ENCODE measurements at regions not wholly inside any gene's neighbourhood (a gene's known extent, or its start where the extent isn't known, plus 50 kb on each side); places are given as distances from the start of the nearest gene placed in this dataset.

DNA sequence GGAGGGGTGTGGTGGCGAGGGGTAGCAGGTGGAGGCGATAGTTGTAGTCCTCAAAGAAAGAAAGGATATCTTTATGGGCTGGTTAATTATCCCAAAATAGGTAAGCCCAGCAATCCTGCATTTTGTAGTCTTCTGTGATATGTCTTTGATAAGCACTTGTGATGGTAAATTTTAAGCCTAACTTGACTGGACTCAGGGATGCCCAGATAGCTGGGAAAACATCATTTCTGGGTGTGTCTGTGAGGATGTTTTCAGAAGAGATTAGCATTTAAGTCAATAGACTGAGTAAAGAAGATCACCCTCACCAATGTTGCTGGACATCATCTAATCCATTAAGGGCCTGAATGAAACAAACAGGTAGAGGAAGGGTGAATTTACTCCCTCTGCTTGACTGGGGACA is 124.8 kb upstream of the RIPOR2 start:
- Histone ChIP-seq H4K91ac (ENCODE audit: insufficient read depth, low read depth, low read length) (no peak overlapping the region), H3K4me1 (ENCODE audit: control insufficient read depth, insufficient read depth, low read length) (peaks cover 17% of the 10 kb centered on the region), H2BK20ac (ENCODE audit: low read depth, low read length) (no peak overlapping the region), H2AK5ac (ENCODE audit: low read depth, low read length) (peak overlapping the region; percentile 51; the same call in 1 of the 2 replicates), H3K23ac (ENCODE audit: low read depth, low read length) (no peak overlapping the region), H3K79me1 (ENCODE audit: low read depth in 1 of 2, low read length in 2 of 2) (no peaks in the 10 kb centered on the region), H3K27ac (ENCODE audit: insufficient read depth, low read length) (no peak overlapping the region), H4K8ac (ENCODE audit: low read depth in 2 of 2, low read length in 2 of 2) (no peak overlapping the region), H2BK15ac (ENCODE audit: low read depth, low read length) (no peak overlapping the region), H2AK9ac (replicated peaks; ENCODE audit: low read depth, low read length, poor library complexity) (no peak overlapping the region), H4K20me1 (ENCODE audit: insufficient read depth, low read length) (no peaks in the 10 kb centered on the region), H3K56ac (ENCODE audit: extremely low read depth, insufficient read depth, low read length) (no peak overlapping the region), H3K9ac (ENCODE audit: low read depth, low read length) (no peak overlapping the region), H3K18ac (ENCODE audit: low read depth, low read length) (no peak overlapping the region), H2BK5ac (ENCODE audit: low read depth, low read length, poor library complexity, severe bottlenecking) (peak overlapping the region; percentile 29), H3K14ac (replicated peaks; ENCODE audit: low read depth, low read length) (no peak overlapping the region), H3K4me2 (ENCODE audit: low read depth, low read length) (no peak overlapping the region), H3K9me1 (ENCODE audit: insufficient read depth, low read length) (peaks cover 12% of the 10 kb centered on the region; the same call in 1 of the 2 replicates), H3K4me3 (ENCODE audit: insufficient read depth, low read depth, low read length) (no peak overlapping the region), H4K5ac (ENCODE audit: low read depth, low read length) (no peak overlapping the region), H3K9me3 (ENCODE audit: control insufficient read depth, insufficient read depth, low read length) (no peaks in the 10 kb centered on the region), H3K36me3 (ENCODE audit: control insufficient read depth, insufficient read depth, low read length) (no peaks in the 10 kb centered on the region), H2AFZ (replicated peaks; ENCODE audit: low read length, poor library complexity) (no peak overlapping the region), H3K27me3 (ENCODE audit: control insufficient read depth, insufficient read depth, low read length) (no peaks in the 10 kb centered on the region), H3K4ac (ENCODE audit: low read depth, low read length) (no peak overlapping the region), H2BK120ac (ENCODE audit: low read depth, low read length) (no peak overlapping the region)
- ChIA-PET POLR2A (ENCODE audit: unreplicated experiment) (no interaction called here), CTCF (no interaction called here)
- in situ Hi-C loops (cut with MboI; ENCODE audit: low sequenced_read_pairs), result loop anchor here (5.0 to 10.0 kb wide), 2 partner anchors 203 to 476 kb away; no protein-coding TSS in a partner anchor
- BruUV-seq (replicated peaks), result no TSS peak
- intact Hi-C loops (cut with micrococcal nuclease), result no loop called here
- WGBS, 2 experiments (ENCODE audit: extremely low coverage in 2 of 2, insufficient read length in 1 of 2), result 93% methylated on average over 2 of the region's 2 CpGs; no CpG with 5 or more reads in 1 of the 2 experiments
- DNase-seq (no peak), ATAC-seq (ENCODE audit: low read depth) (no peak)
- TF ChIP-seq FOS (IDR thresholded peaks at IDR 0.05; ENCODE audit: low read depth, low read length), result no peak
- TF ChIP-seq, protein P1, sequence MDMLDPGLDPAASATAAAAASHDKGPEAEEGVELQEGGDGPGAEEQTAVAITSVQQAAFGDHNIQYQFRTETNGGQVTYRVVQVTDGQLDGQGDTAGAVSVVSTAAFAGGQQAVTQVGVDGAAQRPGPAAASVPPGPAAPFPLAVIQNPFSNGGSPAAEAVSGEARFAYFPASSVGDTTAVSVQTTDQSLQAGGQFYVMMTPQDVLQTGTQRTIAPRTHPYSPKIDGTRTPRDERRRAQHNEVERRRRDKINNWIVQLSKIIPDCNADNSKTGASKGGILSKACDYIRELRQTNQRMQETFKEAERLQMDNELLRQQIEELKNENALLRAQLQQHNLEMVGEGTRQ (IDR thresholded peaks at IDR 0.05; ENCODE audit: low read depth, low read length), result no peak
- no peak for TF ChIP-seq MXI1 (IDR thresholded peaks at IDR 0.05; ENCODE audit: borderline replicate concordance, low read depth, low read length)
- TF ChIP-seq, protein P2, sequence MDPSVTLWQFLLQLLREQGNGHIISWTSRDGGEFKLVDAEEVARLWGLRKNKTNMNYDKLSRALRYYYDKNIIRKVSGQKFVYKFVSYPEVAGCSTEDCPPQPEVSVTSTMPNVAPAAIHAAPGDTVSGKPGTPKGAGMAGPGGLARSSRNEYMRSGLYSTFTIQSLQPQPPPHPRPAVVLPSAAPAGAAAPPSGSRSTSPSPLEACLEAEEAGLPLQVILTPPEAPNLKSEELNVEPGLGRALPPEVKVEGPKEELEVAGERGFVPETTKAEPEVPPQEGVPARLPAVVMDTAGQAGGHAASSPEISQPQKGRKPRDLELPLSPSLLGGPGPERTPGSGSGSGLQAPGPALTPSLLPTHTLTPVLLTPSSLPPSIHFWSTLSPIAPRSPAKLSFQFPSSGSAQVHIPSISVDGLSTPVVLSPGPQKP (IDR thresholded peaks at IDR 0.05; ENCODE audit: borderline replicate concordance, low read depth, low read length), result no peak
- no peak for TF ChIP-seq CHD1 (IDR thresholded peaks at IDR 0.05; ENCODE audit: low read depth, low read length)
- TF ChIP-seq SMC3 (IDR thresholded peaks at IDR 0.05; ENCODE audit: low read depth, low read length), result no peak
- no peak for TF ChIP-seq RCOR1 (IDR thresholded peaks at IDR 0.05; ENCODE audit: insufficient replicate concordance, low read length)
- TF ChIP-seq NFE2L2 (IDR thresholded peaks at IDR 0.05; ENCODE audit: low read depth, low read length), result no peak
- TF ChIP-seq RAD21 (IDR thresholded peaks at IDR 0.05; ENCODE audit: low read length), result no peak
- no peak for TF ChIP-seq RFX5 (IDR thresholded peaks at IDR 0.05; ENCODE audit: low read depth, low read length)
- no peak for TF ChIP-seq POLR2A (IDR thresholded peaks at IDR 0.05; ENCODE audit: low read depth, low read length)
- no peak for TF ChIP-seq BHLHE40 (IDR thresholded peaks at IDR 0.05; ENCODE audit: low read depth, low read length)
- no peak for TF ChIP-seq MAZ (IDR thresholded peaks at IDR 0.05; ENCODE audit: borderline replicate concordance, low read depth, low read length)
- dilution Hi-C loops (cut with HindIII; ENCODE audit: low sequenced_read_pairs, unreplicated experiment), result no loop called here

Data from IMR-90 (cell line).